GM19351 (cell line): ENCODE measurements at regions not wholly inside any gene's neighbourhood (a gene's known extent, or its start where the extent isn't known, plus 50 kb on each side); places are given as distances from the start of the nearest gene placed in this dataset.
"Not testable (repeated sequence)": the region's sequence is repeated elsewhere in the genome, so short reads cannot be mapped to it uniquely, and the experiment has no call there.

ENCODE experiments used
- ATAC-seq: cut with Tn5 transposase; IDR thresholded peaks from one replicate; pipeline ENCODE4 v1.9.1; 2021; ENCODE audit warnings: mild to moderate bottlenecking, moderate library complexity; ENCODE audit not compliant: unreplicated experiment

- ATAC-seq = no peak
Observed at GRCh38 chr2:240367721-240368120, 67.7 kb upstream of the GPC1 start.

GRCh38 chr2:240368781-240369331, 66.6 kb upstream of the GPC1 start:
- no peak for ATAC-seq

- ATAC-seq = no peak
Observed at GRCh38 chr2:240369335-240369734, 66.1 kb upstream of the GPC1 start.

- ATAC-seq = no peak
Observed at GRCh38 chr2:240369801-240370585, 65.5 kb upstream of the GPC1 start.

GRCh38 chr2:240371129-240372000, 64.1 kb upstream of the GPC1 start:
- ATAC-seq = no peak

- ATAC-seq = no peak
Observed at GRCh38 chr2:240372101-240372500, 63.4 kb upstream of the GPC1 start.

- no peak for ATAC-seq
Observed at GRCh38 chr2:240373289-240373885, 62.1 kb upstream of the GPC1 start.

- no peak for ATAC-seq
Observed at GRCh38 chr2:240374085-240374907, 61.2 kb upstream of the GPC1 start.

GRCh38 chr2:240375024-240375645, 60.3 kb upstream of the GPC1 start:
- ATAC-seq = no peak

- ATAC-seq = no peak
Observed at GRCh38 chr2:240376739-240377138, 58.7 kb upstream of the GPC1 start.

- no peak for ATAC-seq
Observed at GRCh38 chr2:240377366-240377765, 58.1 kb upstream of the GPC1 start.

- ATAC-seq = no peak
Observed at GRCh38 chr2:240379089-240379636, 56.3 kb upstream of the GPC1 start.

- no peak for ATAC-seq
Observed at GRCh38 chr2:240383099-240383758, 52.2 kb upstream of the GPC1 start.

- ATAC-seq = no peak
Observed at GRCh38 chr2:240383871-240384700, 51.4 kb upstream of the GPC1 start.

- no peak for ATAC-seq
Observed at GRCh38 chr2:240384711-240385450, 50.6 kb upstream of the GPC1 start.

- ATAC-seq = not testable (repeated sequence)
Observed at GRCh38 chr2:240385451-240386161, 49.9 kb upstream of the GPC1 start.
